ENCODE measurements at regions not wholly inside any gene's neighbourhood (a gene's known extent, or its start where the extent isn't known, plus 50 kb on each side); places are given as distances from the start of the nearest gene placed in this dataset.
"Not testable (repeated sequence)": the region's sequence is repeated elsewhere in the genome, so short reads cannot be mapped to it uniquely, and the experiment has no call there.

- H3K27me3 ChIP-seq (ENCODE audit: control insufficient read depth, insufficient read depth, low read length), result no peaks in the 10 kb centered on the region
- H3K27ac ChIP-seq (ENCODE audit: low read depth, low read length), result no peak overlapping the region
- H3K9me3 ChIP-seq (ENCODE audit: control insufficient read depth, insufficient read depth, low read depth, low read length), result peaks cover 7% of the 10 kb centered on the region; the same call in 1 of the 2 replicates
- no peaks in the 10 kb centered on the region for H3K36me3 ChIP-seq (ENCODE audit: control insufficient read depth, insufficient read depth, low read length)
- no peak overlapping the region for H3K9ac ChIP-seq (ENCODE audit: low read length)
- H3K4me3 ChIP-seq (ENCODE audit: low read depth, low read length), result no peak overlapping the region
- peaks cover 9% of the 10 kb centered on the region for H3K4me1 ChIP-seq (ENCODE audit: control insufficient read depth, insufficient read depth, low read length)
Observed at GRCh38 chr18:79586436-79587225, 93.0 kb upstream of the CTDP1 start.

- H3K36me3 ChIP-seq (ENCODE audit: control insufficient read depth, insufficient read depth, low read length), result no peaks in the 10 kb centered on the region
- H3K9me3 ChIP-seq (ENCODE audit: control insufficient read depth, insufficient read depth, low read depth, low read length), result peaks cover 3% of the 10 kb centered on the region; the same call in 1 of the 2 replicates
- no peaks in the 10 kb centered on the region for H3K27me3 ChIP-seq (ENCODE audit: control insufficient read depth, insufficient read depth, low read length)
- no peak overlapping the region for H3K27ac ChIP-seq (ENCODE audit: low read depth, low read length)
- no peak overlapping the region for H3K9ac ChIP-seq (ENCODE audit: low read length)
- no peak overlapping the region for H3K4me3 ChIP-seq (ENCODE audit: low read depth, low read length)
- peaks cover 9% of the 10 kb centered on the region for H3K4me1 ChIP-seq (ENCODE audit: control insufficient read depth, insufficient read depth, low read length)
Observed at GRCh38 chr18:79587226-79587741, 92.3 kb upstream of the CTDP1 start.

- Histone ChIP-seq H3K4me3 (ENCODE audit: low read depth, low read length) (no peak overlapping the region), H3K36me3 (ENCODE audit: control insufficient read depth, insufficient read depth, low read length) (no peaks in the 10 kb centered on the region)
Observed at GRCh38 chr18:79587779-79588635, 91.6 kb upstream of the CTDP1 start.

GRCh38 chr18:79588636-79589481 lies 90.7 kb upstream of the CTDP1 start:
- Histone ChIP-seq H3K4me1 (ENCODE audit: control insufficient read depth, insufficient read depth, low read length) (peaks cover 9% of the 10 kb centered on the region), H3K36me3 (ENCODE audit: control insufficient read depth, insufficient read depth, low read length) (no peaks in the 10 kb centered on the region), H3K9me3 (ENCODE audit: control insufficient read depth, insufficient read depth, low read depth, low read length) (no peaks in the 10 kb centered on the region), H3K27me3 (ENCODE audit: control insufficient read depth, insufficient read depth, low read length) (no peaks in the 10 kb centered on the region), H3K9ac (ENCODE audit: low read length) (no peak overlapping the region), H3K4me3 (ENCODE audit: low read depth, low read length) (no peak overlapping the region), H3K27ac (ENCODE audit: low read depth, low read length) (no peak overlapping the region)

More at GRCh38 chr18:79587779-79588635, 91.6 kb upstream of the CTDP1 start:
- H3K27me3 ChIP-seq (ENCODE audit: control insufficient read depth, insufficient read depth, low read length), result no peaks in the 10 kb centered on the region
- no peaks in the 10 kb centered on the region for H3K9me3 ChIP-seq (ENCODE audit: control insufficient read depth, insufficient read depth, low read depth, low read length)
- no peak overlapping the region for H3K27ac ChIP-seq (ENCODE audit: low read depth, low read length)
- peaks cover 9% of the 10 kb centered on the region for H3K4me1 ChIP-seq (ENCODE audit: control insufficient read depth, insufficient read depth, low read length)
- H3K9ac ChIP-seq (ENCODE audit: low read length), result no peak overlapping the region

GRCh38 chr18:79589601-79590091 lies 90.0 kb upstream of the CTDP1 start:
- Histone ChIP-seq H3K36me3 (ENCODE audit: control insufficient read depth, insufficient read depth, low read length) (no peaks in the 10 kb centered on the region), H3K9ac (ENCODE audit: low read length) (no peak overlapping the region), H3K4me1 (ENCODE audit: control insufficient read depth, insufficient read depth, low read length) (peaks cover 9% of the 10 kb centered on the region), H3K9me3 (ENCODE audit: control insufficient read depth, insufficient read depth, low read depth, low read length) (no peaks in the 10 kb centered on the region), H3K27ac (ENCODE audit: low read depth, low read length) (no peak overlapping the region), H3K4me3 (ENCODE audit: low read depth, low read length) (no peak overlapping the region), H3K27me3 (ENCODE audit: control insufficient read depth, insufficient read depth, low read length) (no peaks in the 10 kb centered on the region)

- no peak overlapping the region for H3K4me3 ChIP-seq (ENCODE audit: low read depth, low read length)
- no peak overlapping the region for H3K9ac ChIP-seq (ENCODE audit: low read length)
- no peaks in the 10 kb centered on the region for H3K36me3 ChIP-seq (ENCODE audit: control insufficient read depth, insufficient read depth, low read length)
- H3K27ac ChIP-seq (ENCODE audit: low read depth, low read length), result no peak overlapping the region
- no peaks in the 10 kb centered on the region for H3K9me3 ChIP-seq (ENCODE audit: control insufficient read depth, insufficient read depth, low read depth, low read length)
- no peaks in the 10 kb centered on the region for H3K27me3 ChIP-seq (ENCODE audit: control insufficient read depth, insufficient read depth, low read length)
- H3K4me1 ChIP-seq (ENCODE audit: control insufficient read depth, insufficient read depth, low read length), result peaks cover 9% of the 10 kb centered on the region
Observed at GRCh38 chr18:79590191-79591031, 89.2 kb upstream of the CTDP1 start.

GRCh38 chr18:79591032-79591308 lies 88.6 kb upstream of the CTDP1 start:
- Histone ChIP-seq H3K4me1 (ENCODE audit: control insufficient read depth, insufficient read depth, low read length) (peaks cover 9% of the 10 kb centered on the region), H3K9me3 (ENCODE audit: control insufficient read depth, insufficient read depth, low read depth, low read length) (no peaks in the 10 kb centered on the region), H3K9ac (ENCODE audit: low read length) (no peak overlapping the region), H3K4me3 (ENCODE audit: low read depth, low read length) (no peak overlapping the region), H3K27me3 (ENCODE audit: control insufficient read depth, insufficient read depth, low read length) (no peaks in the 10 kb centered on the region), H3K36me3 (ENCODE audit: control insufficient read depth, insufficient read depth, low read length) (no peaks in the 10 kb centered on the region), H3K27ac (ENCODE audit: low read depth, low read length) (no peak overlapping the region)

GRCh38 chr18:79592684-79593083 lies 86.9 kb upstream of the CTDP1 start:
- H3K27ac ChIP-seq (ENCODE audit: low read depth, low read length); H3K9ac ChIP-seq (ENCODE audit: low read length); H3K4me1 ChIP-seq (ENCODE audit: control insufficient read depth, insufficient read depth, low read length); H3K4me3 ChIP-seq (ENCODE audit: low read depth, low read length); H3K9me3 ChIP-seq (ENCODE audit: control insufficient read depth, insufficient read depth, low read depth, low read length); H3K27me3 ChIP-seq (ENCODE audit: control insufficient read depth, insufficient read depth, low read length); H3K36me3 ChIP-seq (ENCODE audit: control insufficient read depth, insufficient read depth, low read length): not testable (repeated sequence)

GRCh38 chr18:79595876-79596374 lies 83.7 kb upstream of the CTDP1 start:
- no peaks in the 10 kb centered on the region for H3K9me3 ChIP-seq (ENCODE audit: control insufficient read depth, insufficient read depth, low read depth, low read length)
- peaks cover 10% of the 10 kb centered on the region for H3K4me1 ChIP-seq (ENCODE audit: control insufficient read depth, insufficient read depth, low read length)
- H3K36me3 ChIP-seq (ENCODE audit: control insufficient read depth, insufficient read depth, low read length), result no peaks in the 10 kb centered on the region
- no peak overlapping the region for H3K27ac ChIP-seq (ENCODE audit: low read depth, low read length)
- no peak overlapping the region for H3K4me3 ChIP-seq (ENCODE audit: low read depth, low read length)
- H3K9ac ChIP-seq (ENCODE audit: low read length), result no peak overlapping the region
- H3K27me3 ChIP-seq (ENCODE audit: control insufficient read depth, insufficient read depth, low read length), result no peaks in the 10 kb centered on the region

Measured in HUES6 (cell line).